ENCODE measurements at regions not wholly inside any gene's neighbourhood (a gene's known extent, or its start where the extent isn't known, plus 50 kb on each side); places are given as distances from the start of the nearest gene placed in this dataset.
"Not testable (repeated sequence)": the region's sequence is repeated elsewhere in the genome, so short reads cannot be mapped to it uniquely, and the experiment has no call there.

DNA sequence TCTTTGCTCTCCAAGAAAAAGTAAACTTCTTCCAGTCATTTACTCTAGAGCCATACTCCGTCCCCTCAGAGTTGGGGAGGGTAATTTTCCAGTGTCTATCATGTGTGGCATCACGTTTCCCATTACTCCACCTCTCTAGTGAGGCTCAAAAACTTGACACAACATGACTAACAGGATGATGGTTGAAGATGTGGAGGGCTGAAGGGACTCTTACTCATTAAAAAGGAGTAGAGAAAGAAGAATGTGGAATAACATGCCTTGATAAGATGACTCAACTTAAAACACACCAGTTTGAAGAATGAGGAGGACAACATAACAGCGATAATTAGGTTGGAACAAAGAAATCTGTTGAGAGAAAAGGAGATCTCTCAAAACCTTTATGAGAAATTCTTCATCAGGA, 894.3 kb downstream of the OTOL1 start:
- in situ Hi-C loops (cut with HindIII; ENCODE audit: low sequenced_read_pairs): no loop called here

DNA sequence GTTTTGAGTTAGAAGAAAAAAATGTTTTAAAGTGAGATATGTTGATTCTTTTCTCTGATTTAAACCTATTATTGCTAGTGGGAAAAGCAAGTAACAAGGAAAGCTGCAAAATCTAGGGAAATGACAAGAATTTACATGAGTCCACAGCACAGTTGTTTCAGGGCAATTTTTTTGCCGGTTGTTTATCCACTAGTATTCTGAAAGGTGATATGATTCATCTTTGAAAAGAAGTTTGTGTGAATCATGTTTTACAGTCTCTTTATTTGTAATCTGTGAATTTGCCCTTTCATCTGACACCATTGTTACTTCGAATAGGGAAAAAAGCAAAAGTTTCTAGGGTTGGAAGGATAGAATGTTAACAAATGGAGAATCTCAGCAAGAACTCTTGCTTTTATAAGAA, 894.7 kb downstream of the OTOL1 start:
- in situ Hi-C loops (cut with HindIII; ENCODE audit: low sequenced_read_pairs): no loop called here
- no peak for DNase-seq (ENCODE audit: low spot score)

More for the DNA sequence above, 894.3 kb downstream of the OTOL1 start:
- no peak for DNase-seq (ENCODE audit: low spot score)

DNA sequence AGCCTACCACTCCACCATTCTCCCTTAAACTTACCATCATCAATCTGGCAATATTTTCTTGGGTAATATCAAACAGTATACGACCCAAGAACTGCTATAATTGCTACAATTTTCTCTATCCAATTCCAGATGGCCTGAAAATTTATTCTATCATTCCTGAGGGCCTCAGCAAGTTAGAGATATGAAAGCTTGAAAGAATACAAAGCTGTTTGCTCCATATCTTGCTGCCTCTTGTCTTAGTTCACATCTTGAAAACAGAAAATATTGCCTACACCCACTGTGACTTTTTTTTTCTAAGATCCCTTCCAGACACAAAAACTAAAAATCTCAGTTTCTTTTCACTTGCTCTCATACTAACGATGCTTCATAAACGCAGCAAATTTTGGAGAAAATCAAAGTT, 898.9 kb downstream of the OTOL1 start:
- no peak for DNase-seq (ENCODE audit: low spot score)
- in situ Hi-C loops (cut with HindIII; ENCODE audit: low sequenced_read_pairs): no loop called here

DNA sequence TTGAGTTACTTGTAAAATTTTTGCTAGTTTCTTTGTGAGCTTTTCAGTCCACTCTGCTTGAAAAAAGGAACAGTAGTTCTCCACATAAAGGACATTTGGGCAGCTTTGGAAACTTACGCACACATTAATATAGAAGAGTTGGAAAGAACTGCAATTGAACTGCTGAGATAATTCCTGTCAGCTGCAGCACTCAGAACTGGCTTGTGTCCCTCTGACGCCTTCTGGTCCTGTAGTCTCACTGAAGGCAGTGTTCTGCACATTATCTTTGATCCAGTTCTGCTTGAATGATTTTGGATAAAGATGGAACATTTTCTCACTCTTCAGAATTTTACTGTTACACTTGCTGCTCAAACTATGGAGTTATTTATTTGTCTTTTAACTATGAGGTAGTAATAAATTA, 901.9 kb downstream of the OTOL1 start:
- in situ Hi-C loops (cut with HindIII; ENCODE audit: low sequenced_read_pairs): no loop called here
- DNase-seq (ENCODE audit: low spot score): peak; percentile 3

DNA sequence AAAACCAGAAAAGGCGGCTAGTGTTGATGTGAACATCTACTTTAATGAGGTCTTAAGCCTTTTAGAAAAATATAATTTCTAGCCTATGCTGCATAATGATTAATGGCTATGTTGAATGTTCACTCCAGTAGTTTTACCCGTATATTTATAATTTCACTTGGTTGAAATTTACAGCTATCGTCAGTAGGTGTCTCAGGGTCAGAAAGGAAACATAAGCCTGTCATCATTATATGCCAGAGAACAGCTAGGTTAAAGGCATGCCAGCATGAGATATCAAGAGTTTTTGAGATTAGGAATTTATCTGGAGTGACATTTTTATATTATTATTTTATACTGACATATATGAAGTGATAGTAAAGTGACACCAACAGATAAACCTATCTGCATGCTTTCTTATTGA, 904.1 kb downstream of the OTOL1 start:
- in situ Hi-C loops (cut with HindIII; ENCODE audit: low sequenced_read_pairs): no loop called here
- no peak for DNase-seq (ENCODE audit: low spot score)

DNA sequence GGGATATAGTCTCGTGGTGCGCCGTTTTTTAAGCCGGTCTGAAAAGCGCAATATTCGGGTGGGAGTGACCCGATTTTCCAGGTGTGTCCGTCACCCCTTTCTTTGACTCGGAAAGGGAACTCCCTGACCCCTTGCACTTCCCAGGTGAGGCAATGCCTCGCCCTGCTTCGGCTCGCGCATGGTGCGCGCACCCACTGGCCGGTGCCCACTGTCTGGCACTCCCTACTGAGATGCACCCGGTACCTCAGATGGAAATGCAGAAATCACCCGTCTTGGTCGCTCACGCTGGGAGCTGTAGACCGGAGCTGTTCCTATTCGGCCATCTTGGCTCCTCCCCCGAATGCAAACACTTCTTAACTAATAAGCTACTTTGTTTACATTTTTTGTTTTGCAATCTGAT, 914.9 kb downstream of the OTOL1 start:
- DNase-seq (ENCODE audit: low spot score); in situ Hi-C loops (cut with HindIII; ENCODE audit: low sequenced_read_pairs): not testable (repeated sequence)

DNA sequence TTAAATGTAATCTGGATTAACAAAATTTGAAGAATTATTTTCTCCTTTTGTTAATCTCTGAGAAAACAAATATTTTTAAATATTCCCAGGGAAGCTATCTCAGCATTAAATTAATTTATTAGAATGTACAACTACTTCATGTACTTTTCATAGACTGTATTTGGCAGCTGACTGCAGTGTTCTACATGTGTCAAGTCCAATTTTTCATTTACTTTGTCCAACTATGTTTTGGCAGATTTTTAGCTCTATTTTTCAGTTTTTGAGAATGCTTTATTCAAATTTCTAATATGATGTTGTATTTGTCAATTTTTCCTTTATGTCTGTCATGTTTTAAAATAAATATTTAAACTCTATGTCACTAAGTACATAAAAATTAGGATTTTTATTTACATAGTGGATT, 925.1 kb downstream of the OTOL1 start:
- in situ Hi-C loops (cut with HindIII; ENCODE audit: low sequenced_read_pairs): no loop called here
- DNase-seq (ENCODE audit: low spot score): no peak

DNA sequence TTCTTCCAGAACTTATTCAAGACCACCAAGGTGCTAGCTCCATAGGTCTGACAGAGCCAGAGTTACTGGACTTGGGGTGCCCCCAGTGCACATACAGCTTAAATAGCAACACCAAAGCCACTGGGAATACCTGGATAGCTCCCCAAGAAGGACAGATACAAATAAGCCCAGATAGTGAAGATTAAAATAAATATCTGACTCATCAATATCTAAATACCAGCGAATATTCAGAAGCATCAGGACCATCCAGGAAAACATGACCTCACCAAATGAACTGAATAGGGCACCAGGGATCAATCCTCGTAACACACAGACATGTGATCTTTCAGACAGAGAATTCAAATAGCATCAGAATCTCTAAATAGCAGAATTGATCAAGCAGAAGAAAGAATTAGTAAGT, 931.6 kb downstream of the OTOL1 start:
- DNase-seq (ENCODE audit: low spot score): no peak
- in situ Hi-C loops (cut with HindIII; ENCODE audit: low sequenced_read_pairs): no loop called here

DNA sequence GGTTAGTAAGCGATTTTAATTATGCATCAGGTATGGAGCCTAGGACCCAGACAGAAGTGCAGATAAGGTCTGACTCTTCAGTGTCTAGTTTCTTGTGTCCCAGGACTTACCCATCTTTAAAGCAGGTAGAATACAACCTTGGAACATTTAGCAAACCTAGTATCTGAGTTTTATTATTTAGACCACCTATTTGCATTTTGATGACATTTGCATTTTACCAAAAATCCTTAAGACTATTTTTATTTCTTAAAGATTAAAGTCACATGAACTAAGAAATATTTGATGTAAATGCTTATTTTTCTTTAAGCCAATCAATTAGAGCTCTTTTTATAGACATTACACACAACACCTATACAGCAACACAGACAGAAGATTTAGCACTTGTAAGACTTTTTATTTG, 939.1 kb downstream of the OTOL1 start:
- DNase-seq (ENCODE audit: low spot score): no peak
- in situ Hi-C loops (cut with HindIII; ENCODE audit: low sequenced_read_pairs): no loop called here

DNA sequence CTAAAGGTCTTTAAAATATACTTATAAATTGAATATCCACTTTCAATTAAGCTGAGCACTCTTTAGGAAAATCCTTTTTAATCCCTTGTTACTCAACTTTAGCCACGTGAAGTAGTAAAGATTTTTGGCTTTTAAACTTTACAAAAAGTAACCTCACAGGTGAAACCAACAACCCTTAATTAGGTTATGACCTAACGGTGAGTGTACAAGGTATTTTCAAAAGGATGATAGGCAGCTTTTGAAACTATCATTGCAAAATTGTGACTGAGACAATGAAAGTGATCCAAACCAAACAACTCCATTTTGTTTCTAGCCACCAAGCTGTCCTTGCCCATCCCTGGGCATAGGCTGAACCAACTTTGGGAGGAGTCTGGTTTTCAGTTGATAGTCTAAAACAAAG, 940.2 kb downstream of the OTOL1 start:
- in situ Hi-C loops (cut with HindIII; ENCODE audit: low sequenced_read_pairs): no loop called here
- no peak for DNase-seq (ENCODE audit: low spot score)

DNA sequence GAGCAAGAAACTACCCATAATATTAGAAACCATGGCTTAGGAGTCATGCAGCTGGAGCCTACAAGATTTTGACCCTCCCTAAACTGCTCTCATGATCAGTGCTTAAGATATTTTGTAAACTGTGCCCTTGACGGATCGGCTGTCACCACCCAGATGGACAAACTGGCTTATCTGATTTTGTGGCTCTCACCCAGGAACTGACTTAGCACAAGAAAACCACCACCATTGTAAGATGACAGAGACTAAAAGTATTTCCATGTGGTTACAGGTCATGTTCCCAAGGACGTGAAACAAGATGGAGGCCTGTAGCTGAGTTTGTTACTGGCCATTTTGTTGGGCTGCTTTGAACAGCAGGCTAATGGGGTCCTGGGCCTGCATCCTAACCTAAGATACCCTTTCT, 940.9 kb downstream of the OTOL1 start:
- in situ Hi-C loops (cut with HindIII; ENCODE audit: low sequenced_read_pairs): no loop called here
- no peak for DNase-seq (ENCODE audit: low spot score)

DNA sequence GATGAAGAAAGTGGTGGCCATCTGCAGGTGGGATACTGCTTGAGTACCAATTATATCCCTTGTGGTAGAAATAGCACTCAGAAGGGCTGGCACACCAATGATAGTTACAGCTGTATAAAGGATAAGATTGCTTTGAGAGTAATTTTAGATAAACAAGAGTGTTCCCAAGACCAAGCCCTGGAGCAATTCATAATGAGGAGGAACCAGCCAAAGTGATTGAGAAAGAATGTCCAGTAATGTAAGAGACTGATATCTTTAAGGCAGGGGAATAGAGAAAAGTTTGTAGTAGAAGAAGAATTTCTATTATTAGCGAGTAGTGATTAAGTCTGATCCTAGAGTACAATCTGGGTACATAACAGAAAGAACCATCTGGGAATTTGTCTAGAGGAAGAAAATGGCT, 945.1 kb downstream of the OTOL1 start:
- in situ Hi-C loops (cut with HindIII; ENCODE audit: low sequenced_read_pairs): no loop called here
- no peak for DNase-seq (ENCODE audit: low spot score)

DNA sequence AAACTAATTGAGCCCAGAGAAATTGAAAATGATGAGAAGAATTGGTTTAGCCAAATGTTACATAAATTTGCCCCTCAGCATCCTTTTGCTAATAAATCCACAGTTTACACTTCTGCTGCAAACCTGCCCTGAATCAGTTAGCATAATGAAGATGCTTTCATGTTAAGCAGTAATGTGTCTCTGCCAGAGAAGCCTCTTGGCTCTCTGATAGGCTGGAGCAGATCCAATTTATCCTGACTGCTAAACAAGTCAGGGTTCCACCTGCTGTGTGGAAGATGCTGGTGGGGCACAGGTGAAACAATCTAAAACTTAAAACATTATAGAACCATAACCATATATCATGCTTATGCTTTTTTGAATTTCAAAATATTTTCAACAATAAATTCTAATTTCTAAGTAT, 946.8 kb downstream of the OTOL1 start:
- DNase-seq (ENCODE audit: low spot score): no peak
- in situ Hi-C loops (cut with HindIII; ENCODE audit: low sequenced_read_pairs): no loop called here

DNA sequence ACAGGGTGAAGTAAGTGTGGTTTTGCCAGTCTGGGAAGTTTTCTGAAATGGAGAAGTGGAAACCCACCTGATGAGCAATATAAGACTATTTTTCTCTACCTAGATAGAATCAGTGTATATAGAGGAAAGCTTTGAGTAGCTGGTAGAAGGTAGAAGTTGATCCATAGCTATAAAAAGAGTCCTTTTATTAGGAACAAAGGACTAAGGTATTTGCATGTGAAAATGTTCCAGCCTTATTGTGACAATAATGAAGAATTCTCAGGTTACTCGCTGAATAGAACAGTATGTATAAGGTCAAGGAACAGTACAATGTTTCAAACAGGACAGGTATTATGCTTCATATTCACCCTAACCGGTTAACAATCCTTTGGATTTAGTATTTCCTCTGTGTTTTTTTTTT, 972.2 kb downstream of the OTOL1 start:
- DNase-seq (ENCODE audit: low spot score): no peak
- in situ Hi-C loops (cut with HindIII; ENCODE audit: low sequenced_read_pairs): no loop called here

DNA sequence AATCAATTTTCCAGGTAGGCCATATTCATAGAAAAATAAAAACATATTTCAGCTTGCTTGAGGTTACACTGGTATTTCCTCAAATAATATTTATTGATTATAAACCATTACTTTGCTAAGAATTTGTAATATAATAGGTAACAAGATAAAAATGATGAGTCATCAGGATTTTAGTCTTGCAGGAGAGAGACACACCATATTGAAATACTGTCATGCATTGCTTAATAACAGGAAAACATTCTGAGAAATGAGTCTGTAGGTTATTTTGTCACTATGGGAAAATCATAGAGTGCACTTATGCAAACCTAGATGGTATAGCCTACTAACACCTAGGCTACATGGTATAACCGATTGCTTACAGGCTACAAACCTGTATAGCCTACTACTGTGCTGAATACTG, 990.5 kb downstream of the OTOL1 start:
- in situ Hi-C loops (cut with HindIII; ENCODE audit: low sequenced_read_pairs): no loop called here
- DNase-seq (ENCODE audit: low spot score): no peak

DNA sequence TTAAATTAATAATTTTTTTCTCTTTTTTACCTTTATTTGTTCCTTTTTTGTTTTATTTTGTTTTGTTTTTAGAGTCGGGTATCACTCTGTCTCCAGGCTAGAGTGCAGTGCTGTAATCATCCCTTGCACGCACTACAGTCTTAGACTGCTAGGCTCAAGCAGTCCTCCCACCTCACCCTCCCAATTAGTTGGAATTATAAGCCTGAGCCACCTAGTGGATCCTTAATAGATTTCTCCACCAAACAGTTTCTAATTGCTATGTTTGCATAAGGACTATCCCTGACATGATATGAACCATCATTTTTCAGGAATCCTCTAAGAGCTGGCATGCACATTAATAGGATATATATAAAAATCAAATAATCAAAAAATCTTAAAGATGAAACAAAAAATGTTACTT, 993.2 kb downstream of the OTOL1 start:
- in situ Hi-C loops (cut with HindIII; ENCODE audit: low sequenced_read_pairs): no loop called here
- DNase-seq (ENCODE audit: low spot score): no peak

DNA sequence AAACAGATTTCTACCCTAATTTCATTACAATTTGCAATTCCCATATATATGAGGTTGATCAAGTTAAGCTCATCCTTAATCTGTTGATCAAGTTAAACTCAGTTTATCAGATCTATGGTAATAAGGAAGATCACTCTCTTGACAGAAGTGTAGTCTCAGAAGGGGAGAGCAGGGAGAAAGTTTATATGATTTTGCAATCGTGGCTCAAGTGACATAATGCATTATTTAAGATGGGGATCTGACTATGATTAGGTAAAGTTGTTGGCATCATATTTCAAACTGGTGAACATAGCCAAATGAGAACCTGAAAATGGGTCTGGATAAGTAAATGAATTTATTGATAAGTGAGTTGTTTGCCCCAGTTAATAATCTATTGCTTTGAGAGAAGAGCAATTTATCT, 995.3 kb downstream of the OTOL1 start:
- DNase-seq (ENCODE audit: low spot score): no peak
- in situ Hi-C loops (cut with HindIII; ENCODE audit: low sequenced_read_pairs): no loop called here

DNA sequence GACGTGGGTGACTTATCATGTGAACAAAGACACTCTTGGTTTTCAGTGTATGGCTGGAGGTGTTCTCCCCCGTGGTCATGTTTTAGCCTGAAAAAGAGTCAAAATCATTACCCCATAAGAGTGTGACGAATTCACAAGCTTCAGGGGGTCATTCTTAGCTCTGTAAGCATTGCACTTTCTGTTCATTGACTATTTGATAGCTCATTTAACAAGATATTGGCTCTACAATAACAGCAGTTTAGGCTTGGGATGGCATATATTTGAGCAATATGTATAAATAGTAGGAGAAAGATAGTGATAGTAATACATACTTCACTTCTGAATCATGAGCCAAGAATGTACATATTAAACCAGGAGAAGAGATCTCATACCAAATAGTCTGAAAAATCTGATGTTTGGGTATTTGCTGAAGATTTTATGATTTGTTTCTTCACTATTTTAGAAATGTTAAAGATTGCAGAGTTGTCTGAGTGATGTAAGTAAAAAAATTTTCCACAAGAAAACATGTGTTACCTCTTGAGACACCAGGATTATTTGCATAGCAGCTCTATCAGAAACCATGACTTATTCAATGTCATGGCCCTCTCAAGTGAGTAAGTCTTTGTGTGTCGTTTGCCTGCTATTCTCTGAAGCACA, 996.0 kb downstream of the OTOL1 start:
- no peak for DNase-seq (ENCODE audit: low spot score)
- in situ Hi-C loops (cut with HindIII; ENCODE audit: low sequenced_read_pairs): no loop called here

DNA sequence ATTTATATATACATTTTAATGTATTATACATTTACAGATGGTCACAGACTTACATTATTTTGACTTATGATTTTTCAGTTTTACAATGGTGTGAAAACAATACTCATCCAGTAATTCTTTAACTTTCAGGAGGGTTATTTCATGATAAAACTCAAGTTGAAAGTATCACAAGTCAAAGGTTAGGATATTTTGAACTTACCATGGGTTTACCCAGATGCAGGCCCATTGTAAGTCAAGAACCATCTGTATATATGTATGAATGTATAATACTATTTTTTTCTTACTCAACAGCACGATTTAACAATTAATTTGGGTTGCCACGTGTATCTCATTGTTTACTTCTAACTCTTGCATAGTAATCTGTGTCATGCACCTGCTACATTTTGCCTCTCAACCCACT, 1002.0 kb downstream of the OTOL1 start:
- in situ Hi-C loops (cut with HindIII; ENCODE audit: low sequenced_read_pairs): no loop called here
- no peak for DNase-seq (ENCODE audit: low spot score)

DNA sequence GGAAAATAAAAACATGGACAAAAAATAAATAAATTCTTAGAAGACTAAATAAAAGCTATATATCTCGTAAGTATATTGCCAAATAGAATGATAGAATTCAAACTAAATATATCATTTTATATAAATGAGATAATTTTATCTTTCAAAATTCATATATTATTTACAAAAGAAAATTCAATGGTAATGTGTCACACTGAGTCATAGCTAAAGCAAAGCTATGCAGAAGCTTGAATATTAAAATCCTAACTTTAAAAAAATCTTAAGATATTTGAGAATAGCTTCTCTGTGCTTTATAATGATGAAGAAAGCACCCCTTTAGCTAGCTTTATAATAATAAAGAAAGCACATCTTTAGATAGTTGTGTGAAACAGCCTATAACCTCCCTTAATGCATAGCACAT, 1010.8 kb downstream of the OTOL1 start:
- in situ Hi-C loops (cut with HindIII; ENCODE audit: low sequenced_read_pairs): no loop called here
- no peak for DNase-seq (ENCODE audit: low spot score)

DNA sequence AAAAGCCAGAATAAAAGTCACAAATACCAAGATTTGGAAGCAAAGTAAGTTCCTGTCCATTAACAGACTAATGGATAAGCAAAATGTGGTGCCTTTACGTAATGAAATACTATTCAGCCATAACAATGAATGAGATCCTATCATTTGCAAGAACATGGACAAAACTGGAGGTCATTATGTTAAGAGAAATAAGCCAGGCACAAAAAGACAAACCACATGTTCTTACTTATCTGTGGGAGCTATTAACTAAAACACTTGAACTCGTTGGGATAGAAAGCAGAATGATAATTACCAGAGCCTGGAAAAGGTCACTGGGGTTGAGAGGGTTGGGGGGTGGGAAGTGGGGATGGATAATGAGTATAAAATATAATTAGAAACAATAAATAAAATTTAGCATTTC, 1015.9 kb downstream of the OTOL1 start:
- DNase-seq (ENCODE audit: low spot score): no peak
- in situ Hi-C loops (cut with HindIII; ENCODE audit: low sequenced_read_pairs): no loop called here

DNA sequence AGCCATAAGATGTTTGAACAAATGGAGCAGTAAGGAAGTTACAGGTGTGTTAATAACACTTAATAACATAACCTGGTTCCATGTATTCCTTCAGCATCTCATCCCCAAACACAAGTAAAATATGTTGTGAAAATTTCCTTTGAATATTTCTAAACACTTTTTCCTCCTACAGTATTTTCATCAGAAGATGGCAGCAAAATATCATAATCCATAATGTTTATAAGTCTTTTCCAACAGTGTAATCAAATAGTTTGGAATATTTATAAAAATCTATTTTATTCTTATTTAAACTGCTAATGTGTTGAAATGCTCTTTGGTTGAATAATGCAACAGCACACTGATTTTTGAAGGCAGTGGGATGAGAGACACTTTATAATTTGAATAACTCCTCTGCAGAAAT, 1020.5 kb downstream of the OTOL1 start:
- in situ Hi-C loops (cut with HindIII; ENCODE audit: low sequenced_read_pairs): no loop called here
- no peak for DNase-seq (ENCODE audit: low spot score)

All from G401 (cell line).